Neuronal stem cell (in vitro differentiated cells): ENCODE measurements at regions not wholly inside any gene's neighbourhood (a gene's known extent, or its start where the extent isn't known, plus 50 kb on each side); places are given as distances from the start of the nearest gene placed in this dataset.

Experiments used
- DNase-seq: peaks from one replicate; pipeline ENCODE4 v3.0.0-alpha.2; 2013; ENCODE audit warnings: low spot score
- H2AFZ ChIP-seq: one replicate; pipeline ENCODE4 v1.6.1; 2013; ENCODE audit warnings: mild to moderate bottlenecking, low read length, inconsistent platforms
- H2AK5ac ChIP-seq: 2 replicates; pipeline ENCODE4 v1.6.1; 2013; ENCODE audit warnings: low read depth, mild to moderate bottlenecking, inconsistent platforms, low read length, moderate library complexity, mixed read lengths
- H2BK120ac ChIP-seq: 2 replicates; pipeline ENCODE4 v1.6.1; 2013; ENCODE audit warnings: low read depth, mild to moderate bottlenecking, inconsistent platforms, low read length, moderate library complexity, mixed read lengths
- H2BK12ac ChIP-seq: one replicate; pipeline ENCODE4 v1.6.1; 2013; ENCODE audit warnings: low read length, inconsistent platforms
- H2BK15ac ChIP-seq: 2 replicates; pipeline ENCODE4 v1.6.1; 2013; ENCODE audit warnings: mild to moderate bottlenecking, low read length, inconsistent platforms, mixed read lengths
- H2BK5ac ChIP-seq: one replicate; pipeline ENCODE4 v1.6.1; 2013; ENCODE audit warnings: inconsistent platforms, mild to moderate bottlenecking, low read length, moderate library complexity
- H3K14ac ChIP-seq: one replicate; pipeline ENCODE4 v1.6.1; 2013; ENCODE audit warnings: low read length, inconsistent platforms
- H3K18ac ChIP-seq: 2 replicates; pipeline ENCODE4 v1.6.1; 2013; ENCODE audit warnings: low read length, inconsistent platforms
- H3K23ac ChIP-seq: 2 replicates; pipeline ENCODE4 v1.6.1; 2013; ENCODE audit warnings: low read depth, mild to moderate bottlenecking, mixed read lengths, low read length, inconsistent platforms; ENCODE audit not compliant: poor library complexity
- H3K27ac ChIP-seq: replicated peaks from 3 replicates; pipeline ENCODE4 v1.5.1; 2013; ENCODE audit warnings: low read length, inconsistent platforms
- H3K27me3 ChIP-seq, 3 experiments: 2 replicates each; pipeline ENCODE4 v1.6.1; 2013; ENCODE audit warnings: low read length in 3 of 3, mild to moderate bottlenecking in 2 of 3, inconsistent platforms in 1 of 3, low read depth in 1 of 3, mixed read lengths in 1 of 3, moderate library complexity in 1 of 3; ENCODE audit not compliant: control insufficient read depth in 3 of 3, insufficient read depth in 3 of 3
- H3K36me3 ChIP-seq, 2 donors: replicated peaks in 1 of 2; 2 replicates each; pipeline ENCODE4 v1.6.1; 2013; ENCODE audit warnings: low read length in 2 of 2; ENCODE audit not compliant: control insufficient read depth in 2 of 2, insufficient read depth in 2 of 2
- H3K4ac ChIP-seq: 2 replicates; pipeline ENCODE4 v1.6.1; 2013; ENCODE audit warnings: inconsistent platforms, mild to moderate bottlenecking, low read length, moderate library complexity
- H3K4me1 ChIP-seq, 2 donors: 1 replicate in 1 of 2; 2 replicates in 1 of 2; pipeline ENCODE4 v1.6.1; 2013; ENCODE audit warnings: low read length in 2 of 2, low read depth in 1 of 2; ENCODE audit not compliant: control insufficient read depth in 2 of 2, insufficient read depth in 1 of 2
- H3K4me2 ChIP-seq: one replicate; pipeline ENCODE4 v1.6.1; 2013; ENCODE audit warnings: mild to moderate bottlenecking, low read length, inconsistent platforms; ENCODE audit not compliant: insufficient read depth, poor library complexity, severe bottlenecking
- H3K4me3 ChIP-seq, 2 donors: 2 replicates each; pipeline ENCODE4 v1.5.1; 2013; ENCODE audit warnings: low read length in 2 of 2, mild to moderate bottlenecking in 2 of 2, inconsistent platforms in 1 of 2, moderate library complexity in 1 of 2
- H3K79me1 ChIP-seq: one replicate; pipeline ENCODE4 v1.6.1; 2013; ENCODE audit warnings: low read depth, mild to moderate bottlenecking, inconsistent platforms, low read length, moderate library complexity
- H3K9ac ChIP-seq: one replicate; pipeline ENCODE4 v1.6.1; 2013; ENCODE audit warnings: mild to moderate bottlenecking, low read depth, low read length, inconsistent platforms; ENCODE audit not compliant: poor library complexity
- H3K9me3 ChIP-seq, 2 donors: replicated peaks in 1 of 2; 2 replicates each; pipeline versions ENCODE3 to v1.6.1; 2013; ENCODE audit warnings: low read length in 2 of 2, mild to moderate bottlenecking in 2 of 2, inconsistent platforms in 1 of 2, low read depth in 1 of 2, mixed read lengths in 1 of 2, moderate library complexity in 1 of 2; ENCODE audit not compliant: control insufficient read depth in 2 of 2, insufficient read depth in 1 of 2
- H4K8ac ChIP-seq: one replicate; pipeline ENCODE4 v1.6.1; 2013; ENCODE audit warnings: low read depth, mild to moderate bottlenecking, inconsistent platforms, low read length, moderate library complexity
- H4K91ac ChIP-seq: one replicate; pipeline ENCODE4 v1.6.1; 2013; ENCODE audit warnings: low read length, low read depth, mild to moderate bottlenecking, inconsistent platforms; ENCODE audit not compliant: poor library complexity
- WGBS, 2 donors: extraction: QIAGEN DNeasy Blood & Tissue Kit; methylation state at CpG; one replicate each; pipeline ENCODE4 v1.1.7; 2013; ENCODE audit warnings: missing lambda C conversion rate in 2 of 2, mixed read lengths in 1 of 2; ENCODE audit not compliant: insufficient read length in 2 of 2, insufficient replicate concordance in 1 of 2; ENCODE audit errors: extremely low coverage in 2 of 2; 5-methylcytosine and 5-hydroxymethylcytosine counted together

GRCh38 chr12:89933911-89934310 lies 225.3 kb upstream of the ATP2B1 start:
- no peak overlapping the region for H3K18ac ChIP-seq
- no peak overlapping the region for H2BK12ac ChIP-seq
- H3K14ac ChIP-seq: no peak overlapping the region
- H3K27me3 ChIP-seq: no peaks in the 10 kb centered on the region
- H3K23ac ChIP-seq: no peak overlapping the region
- WGBS, 2 donors: no CpG with 5 or more reads among the region's 1 CpG
- no peak overlapping the region for H4K91ac ChIP-seq
- no peak overlapping the region for H3K9ac ChIP-seq
- H4K8ac ChIP-seq: no peak overlapping the region
- peaks cover 2 to 4% of the 10 kb centered on the region in 2 donors for H3K4me1 ChIP-seq
- DNase-seq: no peak
- no peak overlapping the region for H3K27ac ChIP-seq
- no peak overlapping the region for H2BK5ac ChIP-seq
- no peak overlapping the region for H2BK15ac ChIP-seq
- no peaks in the 10 kb centered on the region for H3K9me3 ChIP-seq
- H2BK120ac ChIP-seq: no peak overlapping the region
- no peaks in the 10 kb centered on the region for H3K79me1 ChIP-seq
- no peak overlapping the region for H2AK5ac ChIP-seq
- H2AFZ ChIP-seq: no peak overlapping the region
- no peaks in the 10 kb centered on the region for H3K36me3 ChIP-seq
- no peak overlapping the region for H3K4me2 ChIP-seq
- H3K4ac ChIP-seq: no peak overlapping the region
- no peak overlapping the region for H3K4me3 ChIP-seq

GRCh38 chr12:89932954-89933353 lies 224.3 kb upstream of the ATP2B1 start:
- no CpG with 5 or more reads among the region's 4 CpGs for WGBS, 2 donors
- H3K4me1 ChIP-seq: peaks cover 2 to 4% of the 10 kb centered on the region in 2 donors

GRCh38 chr12:89928467-89928866 lies 219.8 kb upstream of the ATP2B1 start:
- H3K27ac ChIP-seq: no peak overlapping the region
- H3K4me2 ChIP-seq: no peak overlapping the region
- H3K4me1 ChIP-seq: peaks cover 2 to 4% of the 10 kb centered on the region in 2 donors
- no peak overlapping the region for H2BK15ac ChIP-seq
- H2BK12ac ChIP-seq: no peak overlapping the region
- no peaks in the 10 kb centered on the region for H3K9me3 ChIP-seq
- no peaks in the 10 kb centered on the region for H3K79me1 ChIP-seq
- no peak overlapping the region for H3K9ac ChIP-seq
- H3K23ac ChIP-seq: no peak overlapping the region
- no peak overlapping the region for H3K14ac ChIP-seq
- no peak overlapping the region for H2AK5ac ChIP-seq
- WGBS, 2 donors: no CpG with 5 or more reads among the region's 1 CpG
- no peak overlapping the region for H4K91ac ChIP-seq
- H3K4me3 ChIP-seq: no peak overlapping the region
- H2BK120ac ChIP-seq: no peak overlapping the region
- no peak overlapping the region for H3K18ac ChIP-seq
- DNase-seq: no peak
- no peak overlapping the region for H2BK5ac ChIP-seq
- no peak overlapping the region for H3K4ac ChIP-seq
- no peak overlapping the region for H4K8ac ChIP-seq
- H3K36me3 ChIP-seq: no peaks in the 10 kb centered on the region
- no peaks in the 10 kb centered on the region for H3K27me3 ChIP-seq
- H2AFZ ChIP-seq: no peak overlapping the region

More at GRCh38 chr12:89932954-89933353, 224.3 kb upstream of the ATP2B1 start:
- Histone ChIP-seq H4K91ac (no peak overlapping the region), H3K36me3 (no peaks in the 10 kb centered on the region), H2AK5ac (no peak overlapping the region), H3K4me3 (no peak overlapping the region), H2BK15ac (no peak overlapping the region), H3K27me3 (no peaks in the 10 kb centered on the region), H3K4ac (no peak overlapping the region), H3K79me1 (no peaks in the 10 kb centered on the region), H2BK12ac (no peak overlapping the region), H4K8ac (no peak overlapping the region), H3K23ac (no peak overlapping the region), H3K9ac (no peak overlapping the region), H3K27ac (no peak overlapping the region), H3K9me3 (no peaks in the 10 kb centered on the region), H3K4me2 (no peak overlapping the region), H3K18ac (no peak overlapping the region), H2BK120ac (no peak overlapping the region), H2BK5ac (no peak overlapping the region), H3K14ac (no peak overlapping the region), H2AFZ (no peak overlapping the region)
- no peak for DNase-seq

- no peaks in the 10 kb centered on the region for H3K27me3 ChIP-seq
- H2AK5ac ChIP-seq: no peak overlapping the region
- no peak overlapping the region for H3K23ac ChIP-seq
- no peak overlapping the region for H2BK5ac ChIP-seq
- H2AFZ ChIP-seq: no peak overlapping the region
- no peak overlapping the region for H4K8ac ChIP-seq
- H3K9ac ChIP-seq: no peak overlapping the region
- WGBS, 2 donors: no CpG with 5 or more reads among the region's 2 CpGs
- H3K4me1 ChIP-seq: no peaks in the 10 kb centered on the region
- H3K27ac ChIP-seq: no peak overlapping the region
- no peak overlapping the region for H3K14ac ChIP-seq
- no peaks in the 10 kb centered on the region for H3K36me3 ChIP-seq
- no peak overlapping the region for H2BK15ac ChIP-seq
- no peak overlapping the region for H2BK12ac ChIP-seq
- H3K4me2 ChIP-seq: no peak overlapping the region
- no peaks in the 10 kb centered on the region for H3K79me1 ChIP-seq
- no peak overlapping the region for H4K91ac ChIP-seq
- H3K9me3 ChIP-seq: no peaks in the 10 kb centered on the region
- no peak overlapping the region for H3K4me3 ChIP-seq
- H3K4ac ChIP-seq: no peak overlapping the region
- DNase-seq: no peak
- no peak overlapping the region for H3K18ac ChIP-seq
- no peak overlapping the region for H2BK120ac ChIP-seq
Observed at GRCh38 chr12:89927226-89927698, 218.6 kb upstream of the ATP2B1 start.
